HG02981 (cell line): ENCODE measurements at regions not wholly inside any gene's neighbourhood (a gene's known extent, or its start where the extent isn't known, plus 50 kb on each side); places are given as distances from the start of the nearest gene placed in this dataset.
A peak's percentile ranks its signal among the peaks of the same experiment; 100 is the strongest.
"Not testable (repeated sequence)": the region's sequence is repeated elsewhere in the genome, so short reads cannot be mapped to it uniquely, and the experiment has no call there.

ENCODE experiments used
- ATAC-seq: cut with Tn5 transposase; IDR thresholded peaks from one replicate; pipeline ENCODE4 v1.9.1; 2021; ENCODE audit warnings: mild to moderate bottlenecking, moderate library complexity; ENCODE audit not compliant: unreplicated experiment

DNA sequence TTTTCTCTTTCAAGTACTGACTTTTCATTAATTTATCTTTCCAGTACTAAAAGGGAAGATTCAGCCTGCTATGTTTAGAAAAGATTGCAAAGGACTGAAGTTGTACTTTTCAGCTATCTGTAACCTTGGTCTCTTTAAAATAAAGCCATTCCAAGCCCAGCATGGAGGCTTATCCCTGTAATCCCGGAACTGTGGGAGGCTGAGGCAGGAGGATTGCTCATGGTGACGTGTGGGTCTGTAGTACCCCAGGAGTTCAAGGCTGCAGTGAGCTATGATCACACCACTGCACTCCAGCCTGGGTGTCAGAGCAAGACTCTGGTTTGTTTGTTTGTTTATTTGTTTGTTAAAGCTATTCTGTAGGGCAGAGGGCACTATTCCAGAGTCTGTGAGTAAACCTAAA is 50.6 kb upstream of the TMEM170B start:
- no peak for ATAC-seq

DNA sequence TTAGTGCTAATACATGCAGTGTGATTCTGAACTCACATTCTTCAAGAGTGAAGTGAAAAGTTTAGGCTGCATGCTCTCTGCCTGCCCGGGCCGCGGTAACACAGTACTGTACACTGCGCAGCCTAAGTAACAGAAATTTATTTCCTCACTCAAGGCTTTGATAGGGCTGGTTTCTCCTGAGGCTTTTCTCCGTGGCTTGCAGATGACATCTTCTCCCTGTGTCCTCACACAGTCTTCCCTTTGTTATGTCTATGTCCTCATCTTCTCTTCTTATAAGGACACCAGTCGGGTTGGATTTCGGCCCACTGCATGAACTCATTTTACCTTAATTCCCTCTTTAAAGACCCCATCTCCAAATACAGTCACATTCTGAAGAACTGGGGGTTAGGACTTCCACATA is 51.1 kb upstream of the TMEM170B start:
- no peak for ATAC-seq

DNA sequence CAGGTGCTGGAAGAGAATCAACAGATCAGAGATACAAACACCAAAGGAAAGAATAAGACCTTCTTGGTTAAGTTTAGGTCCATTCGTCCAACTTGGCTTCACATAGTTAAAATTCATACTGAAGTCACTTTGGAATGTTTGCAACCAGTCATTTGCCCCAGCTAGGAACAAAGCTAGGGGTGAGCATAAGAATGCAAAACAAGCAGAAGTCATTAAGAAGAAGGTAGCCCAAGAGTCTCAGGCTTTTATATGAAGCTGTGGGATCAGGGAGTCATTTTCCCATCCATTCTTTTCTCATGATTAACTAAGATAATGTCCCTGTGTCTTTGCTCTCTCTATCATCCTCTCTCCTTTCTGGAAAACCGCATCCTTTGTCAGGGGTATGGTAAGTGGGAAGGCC is 51.5 kb upstream of the TMEM170B start:
- ATAC-seq = no peak

DNA sequence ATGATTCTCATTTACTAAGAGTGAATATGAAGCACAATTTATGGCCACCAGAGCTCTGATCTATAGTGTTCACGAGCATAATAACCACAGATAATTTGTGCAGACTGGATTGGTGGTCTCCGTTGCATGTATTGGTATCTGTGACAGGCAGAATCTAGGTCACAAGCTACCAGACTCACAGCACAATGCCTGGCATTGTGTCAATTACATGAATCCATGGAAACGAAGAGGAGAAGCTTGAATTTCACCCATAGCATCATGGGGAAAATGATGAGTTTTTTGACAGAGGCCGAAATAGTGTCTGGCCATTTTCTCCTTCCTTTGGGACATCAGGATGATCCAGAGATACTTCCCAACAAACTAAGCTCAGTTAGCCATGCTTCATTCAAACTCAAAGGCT is 52.3 kb upstream of the TMEM170B start:
- no peak for ATAC-seq

DNA sequence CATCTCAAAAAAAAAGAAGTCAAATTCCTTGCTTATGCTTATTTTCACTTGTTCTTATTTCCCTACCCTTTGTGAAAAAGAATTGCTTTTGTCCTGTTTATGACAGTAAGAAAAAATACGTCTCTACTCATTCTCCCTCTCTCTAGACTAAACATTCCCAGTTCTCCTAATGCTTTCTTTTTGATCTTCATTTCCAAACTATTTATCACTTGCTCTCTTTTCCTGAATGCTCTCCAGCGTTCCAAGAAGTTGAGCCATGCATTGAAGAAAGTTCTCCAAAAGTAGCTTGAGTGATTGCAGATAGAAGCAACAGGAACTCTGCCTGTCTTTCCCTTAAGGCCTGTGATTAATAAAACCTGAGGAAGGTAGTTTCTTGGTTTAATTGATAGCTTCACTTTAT is 53.1 kb upstream of the TMEM170B start:
- no peak for ATAC-seq

DNA sequence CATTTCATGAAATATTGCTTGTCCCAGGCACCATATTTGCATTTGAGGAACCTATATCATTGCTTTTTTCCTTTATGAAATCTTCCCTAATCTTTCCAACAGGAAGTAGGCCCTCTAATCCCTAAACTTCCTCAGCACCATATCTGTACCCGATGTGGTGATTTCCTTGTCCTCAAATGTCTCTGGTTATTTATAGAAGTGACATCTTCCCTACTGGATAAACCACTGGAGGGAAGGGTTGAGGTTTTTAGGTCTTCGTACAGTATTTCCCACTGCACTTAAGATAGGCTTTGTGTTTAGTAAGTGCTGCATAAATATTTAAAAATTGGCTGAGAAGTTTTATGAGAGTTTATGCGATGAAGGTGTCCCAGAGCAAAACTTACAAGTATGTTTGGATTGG is 54.9 kb upstream of the TMEM170B start:
- no peak for ATAC-seq

DNA sequence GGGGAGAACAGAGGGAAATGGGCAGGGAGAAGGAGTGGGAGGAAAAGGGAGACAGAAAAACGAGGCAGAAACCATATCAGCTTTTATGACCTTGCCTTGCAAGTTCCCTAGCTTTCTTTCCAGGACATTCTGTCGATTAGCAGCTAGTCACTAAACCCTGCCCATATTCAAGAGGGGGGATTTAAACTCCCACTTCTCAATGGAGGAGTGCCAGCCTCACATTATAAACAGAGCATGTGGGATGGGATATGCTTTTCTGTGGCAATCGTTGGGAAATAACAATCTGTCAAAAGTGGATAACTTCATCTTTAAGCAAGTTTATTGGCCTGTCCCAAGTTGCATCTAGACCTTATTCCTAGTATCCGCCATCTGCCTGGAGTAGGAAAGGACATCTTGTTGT is 57.0 kb upstream of the TMEM170B start:
- ATAC-seq = no peak

DNA sequence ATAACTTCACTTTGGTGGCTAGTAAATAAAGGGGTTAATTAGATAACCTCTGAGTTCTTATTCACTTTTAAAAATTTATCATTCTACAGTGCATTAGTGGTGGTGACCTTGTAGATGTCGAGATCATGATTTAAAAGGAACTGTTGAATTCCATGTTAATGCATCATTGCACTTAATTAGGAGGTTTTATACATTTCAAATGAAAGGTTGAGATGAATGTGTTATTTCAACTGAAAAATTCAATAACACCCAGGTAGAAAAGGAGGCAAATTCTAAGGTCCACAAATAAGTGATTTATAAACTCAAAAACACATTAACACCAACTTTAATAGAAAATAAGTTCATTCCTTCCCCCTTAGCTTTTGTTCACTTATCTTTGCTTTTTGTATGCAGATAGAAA is 58.3 kb upstream of the TMEM170B start:
- ATAC-seq = no peak

DNA sequence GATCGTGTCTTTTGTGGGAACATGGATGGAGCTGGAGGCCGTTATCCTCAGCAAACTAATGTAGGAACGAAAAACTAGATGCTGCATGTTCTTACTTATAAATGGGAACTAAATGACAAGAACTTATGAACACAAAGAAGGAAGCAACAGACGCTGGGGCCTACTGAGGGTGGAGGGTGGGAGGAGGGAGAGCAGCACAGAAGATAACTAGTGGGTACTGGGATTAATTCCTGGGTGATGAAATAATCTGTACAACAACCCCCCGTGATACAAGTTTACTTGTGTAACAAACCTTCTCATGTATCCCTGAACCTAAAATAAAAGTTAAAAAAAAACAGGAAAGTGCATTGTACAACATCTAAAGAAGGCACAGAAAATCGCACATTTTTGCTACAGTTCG is 59.0 kb upstream of the TMEM170B start:
- no peak for ATAC-seq

DNA sequence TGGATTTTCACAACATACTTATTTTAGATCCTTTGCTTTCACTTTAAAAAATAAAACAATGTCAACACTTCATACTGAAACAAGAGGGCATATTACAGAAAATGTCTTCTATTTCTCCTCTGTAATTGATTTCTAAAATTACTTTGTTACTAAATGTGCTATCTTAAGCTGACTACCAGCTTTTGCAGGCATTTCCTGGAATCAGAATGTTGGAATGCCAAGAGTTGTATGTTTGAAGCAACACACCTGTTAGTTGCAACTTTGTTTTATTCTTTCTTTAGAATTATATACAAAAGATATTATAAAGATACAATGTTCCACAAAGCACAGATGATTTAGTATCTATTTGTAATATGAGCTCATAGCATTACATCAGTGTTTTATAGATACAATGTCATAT is 62.5 kb upstream of the TMEM170B start:
- ATAC-seq = no peak

DNA sequence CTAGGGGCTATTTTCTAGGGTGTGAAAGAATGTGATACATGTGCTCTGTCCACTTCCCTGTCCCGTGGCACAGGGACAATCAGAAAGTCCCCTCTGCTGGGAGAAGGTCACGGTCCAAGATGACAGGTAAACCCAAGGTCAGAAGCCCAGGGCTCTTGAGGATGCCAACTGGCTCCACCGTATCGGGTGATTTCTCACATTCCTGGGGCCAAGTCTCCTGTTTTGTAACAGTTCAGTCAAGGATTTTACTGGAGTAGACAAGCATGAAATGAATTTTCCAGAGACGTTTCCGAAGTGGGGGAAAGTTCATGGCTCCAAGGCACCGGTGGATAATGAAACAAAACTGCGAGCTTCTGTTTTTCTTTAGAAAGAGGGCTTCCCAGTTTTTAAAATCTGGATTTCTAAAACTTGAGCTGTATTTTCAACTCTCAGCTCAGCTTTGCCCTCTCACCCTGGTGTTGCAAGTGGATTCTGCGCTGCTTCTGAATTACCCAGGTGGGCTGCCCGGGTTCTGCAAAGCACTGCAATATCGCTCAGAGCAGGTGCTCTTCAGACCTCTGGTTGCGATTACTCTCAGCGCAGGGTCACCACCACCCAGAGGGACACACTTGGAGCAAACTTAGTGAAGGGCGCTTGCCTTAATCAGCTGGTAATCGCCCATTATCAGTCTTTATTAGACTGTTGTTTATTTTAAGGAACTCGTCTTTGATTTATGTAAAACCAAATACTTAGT is 64.4 kb upstream of the TMEM170B start:
- no peak for ATAC-seq

DNA sequence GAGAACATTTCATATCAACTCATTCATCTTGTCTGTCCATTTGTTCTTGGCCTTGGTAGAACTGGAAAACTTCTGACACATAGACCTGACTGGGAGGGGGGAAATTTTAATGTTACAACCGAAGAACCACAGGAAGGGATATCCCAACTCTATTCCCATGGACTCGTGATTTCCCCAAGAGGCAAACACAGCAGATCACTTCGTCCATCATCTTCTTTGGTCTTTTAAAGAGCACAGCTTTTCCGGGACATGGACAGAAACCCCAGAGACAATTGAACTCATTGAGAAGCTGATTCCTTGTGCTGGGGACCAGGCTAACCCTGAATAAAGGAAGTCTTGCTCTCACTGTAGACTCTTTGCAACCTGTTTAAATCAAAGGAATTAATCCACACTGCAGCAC is 66.3 kb upstream of the TMEM170B start:
- no peak for ATAC-seq

DNA sequence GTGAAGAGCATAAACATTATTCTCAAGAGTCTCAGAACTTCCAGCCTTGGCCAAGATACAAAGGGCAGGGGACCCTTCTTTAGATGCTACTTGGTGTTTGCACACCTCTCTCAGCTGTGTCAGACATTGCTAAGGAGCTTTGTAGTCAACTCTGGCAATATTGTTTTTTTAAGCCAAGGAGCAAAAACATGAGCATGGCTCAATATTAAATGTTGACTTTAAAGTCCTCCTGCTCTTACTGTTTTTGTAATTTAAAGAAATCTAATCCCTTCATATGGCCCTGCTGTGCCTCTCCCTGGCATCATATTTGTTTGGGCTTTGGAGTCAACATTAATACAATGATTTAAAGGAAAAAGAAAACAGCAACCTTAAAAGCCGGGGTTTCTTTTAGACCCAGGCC is 67.9 kb upstream of the TMEM170B start:
- no peak for ATAC-seq

DNA sequence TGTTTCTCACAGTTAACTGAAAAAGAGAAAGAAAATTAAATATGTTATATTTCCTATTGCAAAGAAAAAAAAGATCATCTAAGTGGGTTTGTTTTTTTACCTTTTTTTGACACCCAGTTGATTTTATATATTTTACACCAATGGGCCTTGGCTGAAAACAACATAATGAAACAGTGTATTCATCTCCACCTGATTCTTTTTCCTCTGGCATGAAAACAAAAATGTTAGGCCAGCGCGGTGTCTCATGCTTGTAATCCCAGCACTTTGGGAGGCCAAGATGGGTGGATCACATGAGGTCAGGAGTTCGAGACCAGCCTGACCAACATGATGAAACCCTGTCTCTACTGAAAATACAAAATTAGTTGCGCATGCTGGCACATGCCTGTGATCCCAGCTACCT is 69.3 kb upstream of the TMEM170B start:
- not testable (repeated sequence) for ATAC-seq

DNA sequence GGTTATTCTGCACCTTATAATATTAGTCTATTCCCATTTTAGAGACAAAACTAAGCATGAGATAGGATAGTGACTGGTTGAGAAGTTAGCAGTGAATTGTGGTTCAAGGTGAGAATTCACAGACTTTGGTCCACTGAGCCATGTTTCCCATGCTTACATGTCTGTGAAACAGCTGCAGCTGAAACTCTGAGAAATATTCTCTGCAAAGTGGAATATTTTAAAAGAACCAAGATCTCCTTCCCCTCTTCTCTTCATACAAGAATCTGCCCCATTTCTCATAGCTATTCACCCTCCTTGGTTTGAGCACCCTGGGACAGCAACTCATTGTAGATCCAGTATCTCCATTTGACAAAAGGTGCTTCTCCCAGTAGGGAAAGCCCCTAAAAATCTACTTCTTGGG is 70.2 kb upstream of the TMEM170B start:
- ATAC-seq = no peak

DNA sequence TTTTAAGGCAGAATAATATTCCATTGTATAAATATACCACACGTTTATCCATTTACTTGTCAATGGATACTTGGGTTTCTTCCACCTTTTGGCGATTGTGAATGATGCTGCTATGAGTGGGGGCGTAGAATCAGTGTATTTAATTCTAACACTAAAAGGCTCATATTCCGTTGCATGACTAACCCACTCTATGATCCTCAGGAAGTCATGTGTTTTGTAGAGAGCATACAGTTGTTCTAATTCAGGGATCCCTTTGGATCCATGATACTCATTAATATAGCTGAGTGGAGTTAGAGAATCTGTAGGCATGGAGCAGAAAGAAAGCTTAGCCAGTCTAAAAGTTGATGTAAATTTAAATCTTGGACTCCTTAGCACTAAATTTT is 74.2 kb upstream of the TMEM170B start:
- ATAC-seq = no peak

DNA sequence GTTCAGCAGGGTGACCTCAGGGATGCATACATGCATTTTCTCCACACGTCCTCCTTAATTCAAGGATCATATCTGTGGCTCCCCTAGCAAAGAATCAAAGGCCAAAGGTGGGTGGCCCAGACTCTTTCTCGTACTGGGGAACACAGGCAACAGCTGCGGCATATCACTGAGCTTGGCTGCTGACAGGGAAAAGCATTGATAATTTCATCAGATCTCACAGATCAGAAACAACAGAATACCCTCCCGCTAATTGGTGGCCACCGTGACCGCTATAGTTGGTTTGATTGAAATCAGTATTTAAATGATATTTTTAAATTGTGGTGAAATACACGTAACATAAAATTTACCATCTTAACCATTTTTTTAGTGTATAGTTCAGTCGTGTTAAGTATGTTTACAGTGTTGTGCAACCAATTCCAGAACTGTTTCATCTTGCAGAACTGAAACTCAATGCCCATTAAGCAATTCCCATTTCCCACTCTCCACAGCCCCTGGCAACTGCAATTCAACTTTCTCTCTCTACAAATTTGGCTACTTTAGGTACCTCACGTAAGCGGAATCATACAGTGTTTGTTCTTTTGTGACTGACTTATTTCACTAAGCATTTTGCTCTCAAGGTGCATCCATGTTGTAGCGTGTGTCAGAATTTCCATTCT is 74.7 kb upstream of the TMEM170B start:
- ATAC-seq = no peak

DNA sequence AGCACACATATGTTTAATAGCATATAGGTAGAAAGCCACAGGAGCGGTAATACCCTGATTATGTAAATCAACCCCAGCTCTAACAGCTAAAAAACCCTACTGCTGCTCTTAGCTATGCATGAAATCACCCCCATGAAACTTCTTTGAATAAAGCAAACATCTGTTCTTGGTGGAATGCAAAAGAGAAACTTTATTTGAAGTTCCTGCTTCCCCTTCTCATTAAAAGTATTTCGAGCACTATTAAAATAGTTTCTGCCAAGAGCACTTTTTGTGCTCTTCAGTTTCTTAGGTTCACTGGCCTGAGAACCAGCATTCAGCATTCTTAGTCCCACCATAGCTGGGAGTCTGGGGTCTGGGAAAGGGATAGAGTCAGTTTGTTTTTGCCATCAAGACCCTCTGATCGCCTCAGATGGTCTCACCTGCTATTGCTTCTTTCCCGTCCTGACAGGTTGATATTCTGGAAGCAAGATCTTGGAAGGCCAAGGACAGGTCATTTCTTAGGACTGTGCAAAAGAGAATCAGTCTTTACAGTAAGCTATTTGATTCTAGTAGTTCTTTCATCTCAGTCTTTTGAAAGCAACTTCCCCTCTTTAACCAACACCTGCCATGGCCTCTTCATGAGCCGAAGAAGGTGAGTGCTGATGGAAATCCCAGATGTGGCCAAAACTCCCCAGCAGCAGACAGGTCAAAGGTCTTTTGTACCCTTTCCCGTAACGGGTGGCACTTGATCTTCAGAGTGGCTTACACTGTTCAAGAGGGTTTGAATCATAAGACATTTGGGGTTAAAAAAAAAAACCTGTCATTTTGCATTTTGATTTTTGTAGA is 76.5 kb upstream of the TMEM170B start:
- ATAC-seq = peak; percentile 68

DNA sequence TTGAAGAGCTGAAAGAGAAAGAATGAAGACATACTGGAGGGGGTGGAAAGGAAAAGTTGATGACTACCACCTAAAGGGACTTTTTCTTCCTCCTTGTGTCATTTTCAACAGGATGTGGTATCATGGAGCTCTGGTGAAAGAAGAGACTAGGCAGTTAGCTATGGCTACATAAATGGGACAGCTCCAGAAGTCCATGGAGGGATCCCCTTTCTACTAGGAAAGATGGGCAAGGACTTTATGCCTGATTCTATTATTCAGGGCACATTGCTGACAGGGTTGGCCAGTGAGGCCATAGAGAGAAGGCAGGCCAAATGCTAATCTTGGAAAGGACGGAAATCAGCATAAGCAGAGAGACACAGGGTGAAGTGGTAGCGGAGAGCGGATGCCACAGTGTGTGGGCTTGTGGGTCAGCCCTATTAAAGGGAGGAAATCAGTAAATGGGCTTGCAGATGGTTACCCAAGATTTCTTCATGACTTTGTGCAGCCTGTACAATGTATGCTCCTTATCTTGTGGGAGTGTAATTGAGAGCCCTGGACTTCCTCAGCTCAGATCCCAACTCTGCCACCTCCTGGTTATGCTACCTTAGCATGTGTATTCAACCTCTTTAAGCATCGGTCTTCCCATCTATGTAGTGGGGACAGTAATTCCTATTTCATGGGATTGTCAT is 77.4 kb upstream of the TMEM170B start:
- peak; percentile 26 for ATAC-seq

DNA sequence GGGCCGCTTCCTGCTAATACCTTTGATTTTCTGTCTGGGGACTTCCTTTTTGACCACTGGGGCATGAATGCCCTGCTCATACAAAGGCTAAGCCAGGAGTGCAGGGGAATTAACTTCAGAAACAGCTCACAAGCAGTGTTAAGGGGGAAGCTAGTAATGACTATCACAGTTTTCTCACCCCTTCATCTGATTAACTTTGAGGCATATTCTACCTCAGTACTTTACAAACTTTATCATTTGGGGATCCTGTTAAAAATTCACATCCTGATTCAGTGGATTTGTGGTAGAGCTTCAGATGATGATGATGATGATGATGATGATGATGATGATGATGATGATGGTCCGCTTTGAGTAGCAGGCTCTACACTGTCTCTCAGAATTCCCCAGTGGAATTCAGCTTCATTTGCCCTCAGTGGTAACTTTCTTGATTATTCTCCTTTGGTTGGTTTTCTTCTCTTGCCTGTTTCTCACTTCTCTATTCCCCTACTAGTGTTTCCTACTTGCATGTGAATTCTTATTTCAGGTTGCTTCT is 78.4 kb upstream of the TMEM170B start:
- peak; percentile 66 for ATAC-seq

DNA sequence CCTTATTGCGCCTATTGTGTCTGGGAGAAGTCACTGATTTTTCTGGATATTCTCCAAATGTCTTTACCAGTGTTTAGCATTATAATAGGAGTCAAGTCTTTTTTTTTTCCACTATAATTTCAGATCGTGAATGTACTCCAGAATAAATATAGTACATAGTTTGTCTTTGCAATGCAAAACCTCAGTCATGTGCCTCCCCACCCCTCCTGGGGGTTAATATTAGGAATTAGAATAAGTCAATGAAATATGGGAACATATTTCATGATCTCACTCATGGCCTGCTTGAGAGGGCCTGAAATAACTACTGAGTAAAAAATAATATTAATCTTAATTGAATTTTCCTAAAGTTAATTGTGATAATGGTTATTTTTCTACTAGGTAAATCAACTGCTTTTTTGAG is 79.0 kb upstream of the TMEM170B start:
- ATAC-seq = no peak
